AG20443 (cell line): ENCODE measurements at regions not wholly inside any gene's neighbourhood (a gene's known extent, or its start where the extent isn't known, plus 50 kb on each side); places are given as distances from the start of the nearest gene placed in this dataset.

Experiments used
- DNase-seq: peaks from one replicate; pipeline ENCODE4 v3.0.0; 2012; ENCODE audit warnings: low spot score, mixed read lengths

DNA sequence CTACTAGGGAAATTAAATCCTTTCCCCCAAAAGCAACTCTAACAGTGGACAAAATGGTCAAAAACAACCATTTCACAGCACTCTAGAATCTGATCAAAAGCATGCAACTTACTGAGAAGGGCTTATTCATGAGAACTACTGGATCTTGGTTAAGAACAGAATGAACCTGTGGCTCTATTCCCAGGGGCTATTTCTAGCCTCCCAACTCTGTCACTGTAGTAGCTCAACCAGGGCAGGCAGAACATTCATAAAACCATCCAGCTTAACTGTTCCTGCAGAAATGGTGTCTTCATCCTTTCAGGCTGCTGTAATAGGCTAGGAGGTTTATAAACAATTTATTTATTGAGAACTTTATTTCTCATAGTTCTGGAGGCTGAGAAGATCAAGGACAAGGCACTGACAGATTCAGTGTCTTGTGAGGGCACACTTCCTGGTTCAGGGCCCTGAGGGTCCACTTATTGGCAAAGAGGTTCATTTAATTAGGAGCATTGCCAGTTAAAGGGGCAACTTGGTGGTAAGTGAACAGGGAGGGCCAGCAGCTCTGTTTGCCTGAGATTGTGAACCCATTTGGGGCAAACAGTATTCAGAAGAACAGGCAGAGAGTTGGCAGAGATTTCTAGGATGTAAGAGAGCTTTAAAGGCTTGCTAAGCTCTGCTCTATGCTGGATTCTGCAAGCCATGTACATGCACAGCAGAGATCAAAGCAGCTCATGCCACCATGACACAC is 238.5 kb upstream of the FBXL7 start:
- DNase-seq = no peak

DNA sequence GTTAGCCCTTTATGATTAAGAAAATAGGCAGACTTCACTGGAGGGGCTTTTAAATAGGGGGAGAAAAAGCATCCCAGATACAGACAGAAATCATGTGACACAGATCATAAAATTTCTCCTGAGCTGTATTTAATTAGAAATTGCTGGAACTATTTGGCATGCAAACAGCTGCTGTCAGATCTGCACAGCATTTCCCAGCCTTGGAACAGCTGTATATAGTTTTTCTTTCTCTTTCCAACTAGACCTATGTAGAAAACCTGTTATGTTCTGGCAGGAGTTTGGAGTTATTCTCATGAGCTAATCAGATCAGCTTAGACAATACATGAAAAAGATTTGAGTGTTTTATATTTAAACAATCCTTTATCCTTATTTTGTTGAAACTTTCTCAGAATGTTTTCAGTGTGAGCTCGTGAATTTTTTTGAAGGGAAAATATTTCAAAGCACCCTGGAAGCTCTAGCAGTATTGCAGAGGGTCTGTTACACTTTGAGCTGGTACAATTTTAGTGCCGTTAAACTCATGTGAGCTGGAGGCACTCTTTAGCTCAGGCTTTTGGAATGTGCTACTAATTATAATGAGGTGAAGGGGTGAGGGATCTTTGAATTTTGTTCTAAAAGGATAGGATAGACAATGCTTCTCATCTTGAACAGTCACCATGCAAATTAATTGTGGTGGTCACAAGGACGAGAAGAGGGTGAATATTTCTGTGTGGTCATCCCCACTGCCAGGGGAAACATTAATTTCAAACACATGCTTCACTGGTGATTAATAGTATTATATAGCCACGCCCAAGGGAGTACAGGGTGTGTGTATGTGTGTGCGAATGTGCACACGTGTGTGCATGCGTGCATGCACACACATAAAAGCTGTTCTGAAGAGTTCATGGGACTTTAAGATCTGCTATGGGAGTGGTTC is 239.4 kb upstream of the FBXL7 start:
- DNase-seq = peak; percentile 37

DNA sequence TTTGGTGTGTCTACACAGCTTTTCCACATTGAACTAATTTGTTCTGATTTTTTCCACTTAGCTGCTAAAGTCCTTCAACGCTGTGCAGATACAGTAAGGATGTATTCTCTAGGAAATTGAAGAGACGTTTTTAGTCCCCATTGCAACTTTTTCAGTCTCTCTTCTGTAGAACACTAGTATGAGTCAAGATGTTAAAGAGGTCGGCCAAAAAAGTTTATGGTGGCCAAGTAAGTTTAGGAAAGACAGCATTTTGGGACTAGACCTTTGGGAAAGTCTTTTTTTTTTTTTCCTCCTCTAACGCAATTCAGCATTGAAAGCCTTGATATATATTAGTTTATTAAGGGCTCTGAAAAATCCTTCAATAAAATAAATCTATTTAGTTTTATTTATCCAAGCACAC is 243.5 kb upstream of the FBXL7 start:
- DNase-seq = no peak

DNA sequence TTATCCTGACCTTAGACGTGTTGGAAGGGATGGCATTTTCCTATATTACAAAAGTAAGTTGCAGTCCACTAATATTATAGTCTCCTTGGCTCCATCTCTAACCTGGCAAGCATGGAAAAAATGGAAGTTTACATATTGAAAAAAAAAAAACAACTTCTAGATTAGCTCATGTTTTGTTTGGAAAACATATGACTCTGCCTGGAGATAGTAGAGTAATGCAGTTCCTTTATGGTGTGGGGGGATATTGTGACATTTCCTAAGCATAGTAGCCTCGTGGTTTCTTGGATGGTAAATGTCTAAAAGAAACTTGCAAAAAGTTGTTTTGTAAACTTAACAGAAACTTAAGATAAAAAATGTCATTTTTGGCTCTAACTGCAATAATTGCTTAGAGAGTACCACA is 244.4 kb upstream of the FBXL7 start:
- no peak for DNase-seq

DNA sequence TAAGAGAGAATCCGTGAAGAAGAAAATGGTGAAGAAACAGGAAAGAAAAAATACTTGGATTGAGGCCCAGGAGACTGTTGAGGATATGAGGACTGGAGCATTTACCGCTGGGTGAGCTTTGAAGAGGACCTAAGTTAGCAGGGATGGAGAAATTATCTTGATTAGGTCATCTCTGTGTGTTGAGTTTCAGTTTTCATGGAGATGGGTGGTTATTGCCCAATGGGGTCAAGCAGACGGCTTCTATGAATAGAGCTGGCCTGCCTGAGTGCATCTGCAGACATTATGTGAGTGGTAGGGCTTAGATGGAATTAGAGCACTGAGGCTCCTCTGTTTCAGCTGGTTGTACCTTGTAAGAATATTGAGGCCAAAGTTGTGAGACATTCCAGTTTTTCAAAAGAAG is 245.4 kb upstream of the FBXL7 start:
- DNase-seq = peak; percentile 34

DNA sequence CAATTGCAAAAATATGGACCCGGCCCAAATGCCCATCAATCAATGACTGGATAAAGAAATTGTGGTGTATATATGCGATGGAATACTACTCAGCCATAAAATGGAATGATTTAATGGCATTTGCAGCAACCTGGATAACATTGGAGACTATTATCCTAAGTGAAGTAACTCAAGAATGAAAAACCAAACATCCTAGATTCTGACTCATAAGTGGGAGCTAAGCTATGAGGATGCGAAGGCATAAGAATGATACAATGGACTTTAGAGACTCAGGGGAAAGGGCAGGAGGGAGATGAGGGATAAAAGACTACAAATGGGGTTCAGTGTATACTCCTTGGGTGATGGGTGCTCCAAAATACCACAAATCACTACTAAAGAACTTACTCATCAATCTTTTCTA is 247.6 kb upstream of the FBXL7 start:
- no peak for DNase-seq

DNA sequence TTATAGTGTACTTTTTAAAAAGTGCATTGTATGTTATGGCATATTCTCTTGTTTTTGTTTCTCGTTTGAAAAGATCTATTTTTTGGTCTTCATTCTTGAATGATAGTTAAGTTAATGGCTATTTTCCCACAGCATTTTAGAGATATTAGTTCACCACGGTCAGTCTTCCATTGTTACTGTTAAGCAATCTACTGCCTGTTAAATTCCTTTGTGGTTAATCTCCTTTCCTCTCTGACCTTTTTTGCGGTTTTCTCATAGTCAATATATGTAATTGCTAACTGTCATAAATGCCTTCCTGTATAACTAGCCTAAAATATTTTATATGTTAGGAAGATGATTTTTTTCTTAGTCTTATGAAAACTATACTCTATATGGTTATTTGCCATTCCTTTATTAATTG is 250.8 kb upstream of the FBXL7 start:
- peak; percentile 50 for DNase-seq

DNA sequence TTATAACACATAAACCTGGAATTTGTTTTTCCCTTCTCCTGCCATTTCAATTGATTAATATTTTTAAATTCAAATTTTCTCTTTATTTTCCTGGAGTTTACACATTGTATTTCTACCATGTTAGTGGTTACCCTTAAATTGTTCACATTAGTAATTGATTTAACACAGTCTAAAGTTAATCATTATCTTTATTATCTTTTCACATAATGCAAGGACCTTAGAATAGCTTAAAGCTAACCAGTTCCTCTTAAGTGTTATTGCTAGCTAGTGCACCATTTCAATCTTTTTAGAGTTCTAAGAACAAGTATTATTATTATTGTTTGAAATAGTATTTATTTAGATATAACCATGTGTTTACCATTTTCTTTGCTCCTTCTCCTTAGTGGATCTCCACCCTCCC is 251.2 kb upstream of the FBXL7 start:
- DNase-seq = no peak

DNA sequence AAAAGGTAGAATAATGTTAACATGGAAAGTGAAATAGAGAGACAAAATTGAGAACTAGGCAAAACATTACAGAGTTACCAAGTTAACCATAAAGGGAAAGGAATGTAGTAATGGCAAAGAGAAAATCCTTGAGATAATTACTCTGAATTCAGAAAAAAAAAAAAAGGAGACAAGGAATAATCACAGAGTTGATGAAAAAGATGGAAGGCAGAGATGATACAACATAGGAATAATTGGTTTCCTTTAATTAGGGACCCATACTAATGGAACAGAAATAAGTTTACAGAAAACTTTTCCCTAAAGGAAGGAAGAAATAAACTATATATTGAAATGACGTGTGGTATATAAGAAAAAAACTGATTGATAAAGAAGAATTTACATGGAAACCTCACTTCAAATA is 254.1 kb upstream of the FBXL7 start:
- no peak for DNase-seq

DNA sequence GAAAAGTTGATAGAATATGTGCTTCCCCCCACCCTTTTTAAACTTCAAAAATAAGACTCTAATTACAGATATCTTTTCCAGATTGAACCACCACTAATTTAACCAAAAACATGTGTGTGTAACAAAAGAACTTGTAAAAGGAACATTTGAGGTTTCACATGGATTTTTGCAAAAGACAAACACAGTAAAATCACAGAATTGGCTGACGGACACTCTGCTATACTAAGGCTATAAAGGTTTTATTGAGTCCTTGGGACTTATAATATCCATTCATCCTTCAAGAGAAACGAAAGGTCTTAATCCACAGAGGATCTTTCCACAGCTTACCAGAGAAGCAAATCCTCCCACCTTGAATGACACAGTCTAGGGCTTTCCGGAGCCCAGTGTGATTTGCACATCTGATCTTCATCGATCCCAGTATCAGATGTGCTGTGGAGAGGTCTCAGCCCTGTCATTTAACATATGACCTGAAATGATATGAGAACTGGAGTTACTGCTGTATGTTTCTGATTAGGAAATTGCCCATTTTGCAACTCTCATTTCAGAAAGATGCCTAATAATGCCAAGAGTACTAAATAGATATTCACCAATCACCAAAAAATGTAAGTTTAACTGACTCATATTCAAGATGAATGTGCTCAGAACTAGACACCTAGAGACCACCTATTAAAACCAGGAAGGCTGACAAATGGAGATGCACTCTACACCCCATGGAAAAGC is 256.5 kb upstream of the FBXL7 start:
- no peak for DNase-seq

DNA sequence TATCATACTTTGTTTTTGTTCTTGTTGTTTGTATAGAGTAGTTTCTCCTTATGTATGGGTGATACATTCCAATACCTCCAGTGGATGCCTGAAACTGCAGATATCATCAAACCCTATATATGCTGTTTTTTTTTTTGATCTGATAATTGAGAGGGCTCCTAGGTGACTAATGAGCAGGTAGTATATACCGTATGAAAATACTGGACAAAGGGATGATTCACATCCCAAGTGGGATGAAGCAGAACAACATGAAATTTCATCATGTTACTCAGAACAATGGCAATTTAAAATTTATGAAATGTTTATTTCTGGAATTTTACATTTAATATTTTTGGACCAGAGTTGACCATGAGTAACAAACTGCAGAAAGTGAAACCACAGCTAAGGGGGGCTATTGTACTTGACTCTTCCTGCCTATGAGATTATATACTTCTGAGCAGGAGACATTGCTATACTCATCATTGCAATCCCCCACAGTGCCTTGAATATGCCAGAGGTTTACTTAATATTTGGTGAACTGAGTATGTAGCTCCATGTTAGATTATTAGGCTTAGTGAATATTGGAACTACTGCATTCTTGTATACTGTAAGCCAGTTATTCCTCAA is 258.7 kb upstream of the FBXL7 start:
- no peak for DNase-seq

DNA sequence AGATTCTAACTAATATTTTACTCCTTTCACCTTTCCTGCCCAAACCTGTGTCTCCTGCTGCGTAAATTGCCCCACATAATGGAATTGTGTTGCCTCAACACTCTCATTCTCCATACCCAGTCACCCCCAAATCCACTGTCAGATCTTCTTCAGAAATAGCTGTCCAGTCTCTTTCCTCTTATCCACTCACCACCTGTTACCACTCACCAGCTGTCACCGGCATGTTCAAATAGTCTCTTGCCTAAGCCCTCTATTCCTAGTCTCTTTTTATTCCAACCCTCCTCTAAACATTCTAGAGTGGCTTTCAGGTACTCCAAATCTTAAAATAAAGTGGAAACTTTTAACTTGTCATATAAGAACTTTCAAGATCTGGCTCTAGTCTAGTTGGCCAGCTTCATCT is 262.0 kb upstream of the FBXL7 start:
- DNase-seq = no peak

DNA sequence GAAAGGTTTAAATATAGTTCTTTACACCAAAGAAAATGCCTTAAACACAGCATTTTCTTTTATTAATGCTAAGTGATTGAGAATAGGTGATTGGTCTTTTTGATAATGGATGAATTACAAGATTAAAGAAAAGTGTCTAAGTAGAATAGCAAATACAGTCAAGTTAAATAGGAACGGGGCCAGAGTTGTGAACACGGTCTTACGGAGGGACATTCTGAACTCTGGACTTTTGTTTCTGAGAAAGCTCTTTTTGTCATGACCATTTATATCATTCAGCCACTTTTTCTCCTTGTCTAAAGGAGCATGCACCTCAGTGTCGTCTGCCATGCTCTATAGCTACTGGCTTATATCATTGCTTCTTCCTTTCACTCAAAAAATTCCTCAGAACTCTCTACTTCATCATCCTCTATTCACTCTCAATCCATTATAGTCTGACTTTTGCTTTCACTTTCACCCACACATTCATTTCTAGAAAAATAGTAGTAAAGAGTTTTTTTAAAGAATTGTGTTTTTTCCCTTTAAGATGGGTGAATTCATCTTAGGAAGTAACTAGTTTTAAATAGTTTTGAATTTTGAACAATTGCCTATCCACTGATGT is 263.0 kb upstream of the FBXL7 start:
- no peak for DNase-seq

DNA sequence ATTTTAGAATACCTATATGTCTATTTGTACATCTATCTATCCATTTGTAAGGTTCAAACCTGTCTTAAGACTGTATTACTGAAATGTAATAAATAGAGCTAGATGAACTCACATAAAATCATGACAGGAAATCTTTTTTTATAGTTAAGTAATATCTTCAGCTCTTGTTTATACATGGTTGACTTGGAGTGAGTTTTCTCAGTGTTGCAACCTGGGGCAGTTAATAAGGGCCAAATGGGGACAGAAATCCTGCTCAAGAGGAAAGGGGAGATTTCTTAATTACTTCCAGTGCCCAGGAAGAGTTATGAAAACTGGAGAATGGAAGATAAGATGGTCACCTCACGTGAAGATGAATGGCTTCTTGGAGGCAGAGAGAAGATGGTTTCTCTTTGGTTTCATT is 265.1 kb upstream of the FBXL7 start:
- no peak for DNase-seq

DNA sequence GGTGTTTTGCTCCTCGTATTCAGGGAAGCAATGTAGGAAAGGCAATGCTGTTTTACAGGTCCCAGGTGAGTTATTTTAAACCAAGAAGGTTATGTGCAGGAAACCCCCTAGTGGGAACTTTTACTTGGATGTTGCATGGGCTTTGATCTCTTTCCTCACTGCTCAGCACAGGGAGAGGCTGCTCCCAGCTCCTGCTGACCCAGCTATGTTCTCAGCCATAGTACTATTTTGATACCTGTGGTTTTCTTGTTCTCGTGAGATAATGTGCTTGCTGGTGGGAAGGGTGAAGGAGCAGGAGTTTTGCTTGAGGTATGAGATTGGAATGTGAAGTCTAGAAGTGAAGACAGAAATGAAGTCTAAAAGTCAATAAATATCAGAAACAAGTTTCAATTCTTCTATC is 265.6 kb upstream of the FBXL7 start:
- DNase-seq = no peak

DNA sequence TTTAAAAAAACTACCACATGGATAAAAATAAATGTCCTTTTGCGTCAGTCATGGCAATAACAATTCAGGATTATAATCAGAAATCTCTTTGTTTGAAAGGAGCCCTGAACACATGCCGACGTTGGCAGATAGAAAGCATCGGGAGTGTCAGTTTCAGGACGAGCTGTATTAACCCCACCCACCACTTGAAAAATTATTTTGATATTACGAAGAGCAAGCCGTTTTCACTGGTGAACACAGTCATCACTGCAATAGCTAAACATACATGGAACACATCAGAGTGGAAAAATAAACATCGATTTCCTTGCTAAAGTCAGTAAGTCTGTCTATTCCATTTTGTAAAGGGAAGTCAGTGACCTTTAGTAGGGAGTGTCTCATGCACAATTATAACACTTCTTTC is 266.4 kb upstream of the FBXL7 start:
- DNase-seq = no peak

DNA sequence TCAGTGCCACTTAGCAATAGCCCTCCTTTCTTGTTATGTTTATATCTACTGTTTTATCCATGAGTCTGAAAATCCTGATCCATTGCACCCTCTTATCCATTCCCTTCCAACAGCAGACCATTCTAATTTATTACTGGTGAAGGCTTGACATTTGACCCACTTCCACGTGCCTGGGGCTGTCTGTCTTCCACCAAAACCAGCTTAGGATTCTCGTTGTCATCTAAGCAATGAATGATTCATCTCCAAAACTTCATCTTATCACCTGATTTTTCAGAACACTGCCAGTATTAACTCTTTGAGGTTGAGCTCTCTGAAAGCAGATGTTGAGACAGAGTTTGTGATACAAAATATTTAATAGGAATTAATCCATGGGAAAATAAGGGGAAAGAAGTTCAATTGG is 277.8 kb upstream of the FBXL7 start:
- no peak for DNase-seq

DNA sequence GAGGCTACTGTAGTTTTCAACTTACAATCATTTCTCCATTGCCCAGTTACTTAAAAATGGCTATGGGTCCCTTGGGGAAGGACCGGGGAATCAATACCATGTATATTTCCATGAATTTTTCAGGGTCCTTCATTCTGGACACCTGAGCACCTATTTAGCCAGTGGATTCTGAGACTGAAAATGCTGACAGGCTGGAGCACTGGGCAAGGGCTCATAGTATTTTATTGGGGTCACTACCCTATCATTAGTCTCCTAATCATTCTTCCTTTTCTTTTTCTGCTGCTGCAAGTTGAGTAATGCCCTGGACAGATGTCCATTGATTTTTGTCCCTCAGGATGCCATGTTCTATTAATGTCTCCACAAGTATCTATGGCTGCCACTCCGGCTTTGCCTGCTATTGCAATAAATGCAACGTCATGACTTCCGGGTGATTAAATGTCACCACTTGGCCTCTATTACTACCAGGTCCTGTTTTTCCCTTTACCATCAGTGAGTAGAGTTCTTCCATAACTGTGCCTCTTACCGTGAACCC is 279.3 kb upstream of the FBXL7 start:
- no peak for DNase-seq

DNA sequence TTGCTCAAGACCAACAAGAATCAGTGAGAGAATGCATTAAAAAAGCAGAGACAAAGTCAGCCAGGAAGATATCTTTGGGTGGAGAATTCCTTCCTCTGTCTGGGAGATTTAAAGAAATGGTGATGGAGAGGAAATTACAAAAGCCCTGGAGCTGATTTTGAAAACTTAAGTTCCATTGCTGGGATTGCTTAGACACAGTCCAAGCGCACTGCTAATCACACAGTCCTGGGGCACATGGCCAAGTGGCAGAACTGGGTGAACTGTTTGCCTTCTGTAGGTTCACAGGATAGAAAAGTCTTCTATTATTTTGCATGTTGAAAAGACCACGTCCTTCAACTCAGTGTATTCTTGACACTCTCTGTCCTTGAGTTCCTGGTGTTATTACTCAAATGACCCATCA is 284.9 kb upstream of the FBXL7 start:
- no peak for DNase-seq

DNA sequence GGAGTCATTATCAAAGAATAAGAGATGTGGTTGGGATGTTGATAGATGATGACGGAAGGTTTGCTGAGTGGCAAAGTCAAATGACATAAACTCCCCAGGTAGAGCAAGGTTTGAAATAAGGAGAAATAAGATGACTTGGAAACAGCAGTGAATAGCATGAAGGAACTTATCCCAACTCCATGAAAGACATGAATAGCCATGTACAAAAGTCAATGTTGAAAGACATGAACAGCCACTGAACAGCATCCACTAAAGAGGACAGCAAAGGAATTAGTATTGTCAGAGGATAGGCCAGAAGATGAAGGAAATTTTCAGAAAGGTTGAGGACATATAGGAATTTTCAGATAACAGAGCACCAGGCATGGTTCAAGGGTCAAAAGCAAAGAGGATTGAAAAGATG is 286.0 kb upstream of the FBXL7 start:
- DNase-seq = no peak

DNA sequence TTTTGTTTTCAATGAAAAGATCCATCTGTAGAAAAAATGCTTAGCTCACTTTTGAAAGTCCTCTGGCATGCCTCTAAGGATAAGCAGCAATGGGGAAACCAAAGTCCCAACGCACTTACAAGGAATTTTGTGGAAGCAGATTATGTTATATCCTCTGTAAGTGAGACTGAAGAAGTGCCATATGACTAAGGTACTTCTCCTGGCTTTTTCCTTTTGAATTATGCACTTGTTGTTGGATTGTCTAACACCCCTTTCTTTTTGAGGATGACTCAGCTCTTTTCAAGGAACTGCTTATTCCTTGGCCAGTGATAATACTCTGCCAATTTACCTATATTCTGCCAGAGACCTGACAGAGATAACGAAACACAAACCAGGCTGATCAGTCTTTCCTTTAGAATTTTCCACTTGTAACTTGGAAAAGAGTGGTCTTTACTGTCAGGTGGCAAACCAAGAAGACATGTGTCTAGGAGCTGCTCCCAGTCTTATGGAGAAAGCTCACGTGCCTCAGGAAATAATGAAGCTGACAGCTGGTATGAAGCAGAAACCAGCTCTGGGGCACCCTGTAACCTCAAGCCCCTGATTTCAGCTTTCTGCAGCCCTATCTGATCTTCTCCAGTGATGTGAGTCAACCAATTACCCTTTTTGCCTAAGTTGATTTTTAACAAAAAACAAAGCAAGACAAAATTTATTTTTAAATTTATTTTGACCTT is 290.8 kb upstream of the FBXL7 start:
- DNase-seq = no peak
